Gastrocnemius medialis (tissue), 4 donors: ENCODE measurements at regions not wholly inside any gene's neighbourhood (a gene's known extent, or its start where the extent isn't known, plus 50 kb on each side); places are given as distances from the start of the nearest gene placed in this dataset.

Experiments used
- ATAC-seq, 2 donors: fragments of 150-250 bp; one replicate each; pipeline ENCODE4 v1.9.1; 2016
- DNase-seq, 2 donors: peaks; one replicate each; pipeline ENCODE4 v3.0.0-alpha.2; 2019
- H3K27ac ChIP-seq, 4 donors: fragments of 200-600 bp; sonication (generic); 1 replicate in 1 of 4; 2 replicates in 3 of 4; pipeline ENCODE4 v1.5.1; 2016 to 2018; ENCODE audit warnings: mild to moderate bottlenecking in 2 of 4, moderate library complexity in 1 of 4
- H3K27me3 ChIP-seq, 3 donors: fragments of 200-600 bp; sonication (generic) in 2 of 3; 1 replicate in 1 of 3; 2 replicates in 2 of 3; pipeline versions ENCODE4 v1.5.1 to v1.6.0; 2016 to 2019; ENCODE audit warnings: mild to moderate bottlenecking in 1 of 3, moderate library complexity in 1 of 3
- H3K36me3 ChIP-seq, 2 donors: fragments of 200-600 bp; sonication (generic) in 1 of 2; one replicate each; pipeline ENCODE4 v1.5.1; 2017 to 2018
- H3K4me1 ChIP-seq, 2 donors: fragments of 200-600 bp; sonication (generic) in 1 of 2; one replicate each; pipeline ENCODE4 v1.5.1; 2016 to 2017; ENCODE audit warnings: mild to moderate bottlenecking in 2 of 2
- H3K4me3 ChIP-seq, 4 donors: fragments of 200-600 bp; sonication (generic) in 3 of 4; 1 replicate in 1 of 4; 2 replicates in 3 of 4; pipeline ENCODE4 v1.5.1; 2016 to 2019; ENCODE audit warnings: mild to moderate bottlenecking in 2 of 4
- H3K9me3 ChIP-seq, 3 donors: fragments of 200-600 bp; sonication (generic) in 2 of 3; 1 replicate in 1 of 3; 2 replicates in 2 of 3; pipeline ENCODE4 v1.5.1; 2016 to 2019
- CTCF ChIP-seq, 5 experiments: fragments of 450-650 bp in 3 of 5; fragments of 200-600 bp in 2 of 5; sonication (generic) in 2 of 5; IDR thresholded peaks in 4 of 5; conservative IDR thresholded peaks in 1 of 5; 1 replicate in 4 of 5; 2 replicates in 1 of 5; pipeline ENCODE4 v1.5.1; 2016 to 2019; ENCODE audit warnings: antibody characterized with exemption in 5 of 5, mild to moderate bottlenecking in 3 of 5, moderate library complexity in 3 of 5
- POLR2A ChIP-seq, 2 donors: fragments of 450-650 bp; IDR thresholded peaks; one replicate each; pipeline ENCODE4 v1.6.1; 2017; ENCODE audit warnings: antibody characterized with exemption in 2 of 2, mild to moderate bottlenecking in 2 of 2, moderate library complexity in 2 of 2
- in situ Hi-C, 4 donors: fragments of 200-750 bp; cut with MboI; loops; one replicate each; pipeline versions ENCODE4 v1.15.0 to v1.8.0; 2017; ENCODE audit warnings: low sequenced_read_pairs in 4 of 4
- intact Hi-C: fragments of 100-400 bp; cut with DNase I; formaldehyde crosslinking; loops from one replicate; pipeline ENCODE4 v1.15.1; 2023; ENCODE audit warnings: low total_unique reads

- TF ChIP-seq POLR2A (IDR thresholded peaks at IDR 0.05) (no peak), CTCF (IDR thresholded peaks at IDR 0.05 in 4 of 5, conservative IDR thresholded peaks at IDR 0.05 in 1 of 5) (no peak)
- Histone ChIP-seq H3K4me3 (no peak overlapping the region), H3K36me3 (no peaks in the 10 kb centered on the region), H3K9me3 (no peaks in the 10 kb centered on the region), H3K4me1 (peaks cover 0 to 12% of the 10 kb centered on the region in 2 donors), H3K27ac (no peak overlapping the region), H3K27me3 (no peaks in the 10 kb centered on the region)
- ATAC-seq: no peak
- intact Hi-C loops (no loop called here), in situ Hi-C loops (no loop called here)
- DNase-seq: no peak
Observed at GRCh38 chr1:168865850-168866620, 137.0 kb upstream of the DPT start.

DNA sequence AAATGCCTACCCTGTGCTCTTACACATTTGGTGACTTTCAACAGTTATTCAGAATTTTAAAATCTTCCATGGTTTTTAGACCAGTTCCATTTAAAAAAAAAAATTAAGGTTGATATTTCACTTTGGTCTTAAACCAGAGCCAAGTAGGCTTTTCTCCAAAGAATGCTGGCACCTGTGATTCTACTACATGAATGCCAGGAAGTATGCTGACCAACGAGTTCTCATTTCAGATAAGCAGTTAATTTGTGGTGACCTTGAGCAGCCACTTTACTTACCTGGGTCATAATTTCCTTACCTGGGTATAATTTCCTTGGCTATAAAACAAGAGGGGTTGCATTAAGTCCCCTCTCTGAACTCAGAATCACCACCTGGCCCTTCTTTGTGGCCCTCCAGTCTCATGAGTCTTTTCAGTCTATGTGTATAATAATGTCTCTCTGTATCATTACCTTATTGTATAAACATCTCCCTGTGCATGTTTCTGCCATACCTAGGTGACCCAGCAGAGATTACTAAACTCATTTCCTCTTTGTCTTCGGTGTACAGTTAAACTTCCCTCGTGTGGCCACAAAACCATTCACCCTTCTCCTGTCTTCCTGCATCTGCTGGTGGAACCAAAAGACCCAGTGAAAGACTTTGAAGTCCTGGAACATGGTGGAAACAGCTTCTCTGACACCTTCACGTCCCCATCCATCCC lies 139.1 kb upstream of the DPT start:
- in situ Hi-C loops: no loop called here
- H3K27me3 ChIP-seq: no peaks in the 10 kb centered on the region
- no peaks in the 10 kb centered on the region for H3K36me3 ChIP-seq
- H3K4me3 ChIP-seq: no peak overlapping the region
- H3K4me1 ChIP-seq: peaks cover 0 to 12% of the 10 kb centered on the region in 2 donors
- intact Hi-C loops: no loop called here
- H3K27ac ChIP-seq: no peak overlapping the region
- TF ChIP-seq POLR2A (IDR thresholded peaks at IDR 0.05) (no peak), CTCF (IDR thresholded peaks at IDR 0.05 in 4 of 5, conservative IDR thresholded peaks at IDR 0.05 in 1 of 5) (no peak)
- H3K9me3 ChIP-seq: no peaks in the 10 kb centered on the region
- no peak for DNase-seq
- ATAC-seq: no peak

DNA sequence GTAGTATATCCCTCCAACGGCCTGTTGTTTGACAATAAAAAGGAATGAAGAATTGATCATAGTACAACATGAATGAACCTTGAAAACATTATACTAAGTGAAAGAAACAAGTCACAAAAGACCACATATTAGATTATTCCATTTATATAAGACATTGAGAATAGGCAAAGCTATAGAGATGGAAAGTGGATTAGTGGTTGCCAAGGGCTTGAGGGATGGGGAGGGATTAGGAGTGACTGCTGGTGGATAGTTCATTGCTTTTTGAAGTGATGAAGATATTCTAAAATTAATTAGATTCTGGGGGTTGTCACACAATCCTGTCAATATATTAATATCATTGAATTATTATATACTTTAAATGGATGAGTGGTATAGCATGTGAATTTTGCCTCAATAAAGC lies 142.5 kb upstream of the DPT start:
- ATAC-seq (no peak), DNase-seq (no peak)
- Histone ChIP-seq H3K4me1 (peaks cover 0 to 5% of the 10 kb centered on the region in 2 donors), H3K4me3 (no peak overlapping the region), H3K27me3 (no peaks in the 10 kb centered on the region), H3K36me3 (no peaks in the 10 kb centered on the region), H3K27ac (no peak overlapping the region), H3K9me3 (no peaks in the 10 kb centered on the region)
- in situ Hi-C loops: no loop called here
- no peak for TF ChIP-seq CTCF (IDR thresholded peaks at IDR 0.05 in 4 of 5, conservative IDR thresholded peaks at IDR 0.05 in 1 of 5)
- intact Hi-C loops: no loop called here

GRCh38 chr1:168875831-168876230 lies 146.8 kb upstream of the DPT start:
- no peaks in the 10 kb centered on the region for H3K9me3 ChIP-seq
- in situ Hi-C loops (no loop called here), intact Hi-C loops (no loop called here)
- DNase-seq (no peak), ATAC-seq (no peak)
- H3K27me3 ChIP-seq: no peaks in the 10 kb centered on the region
- no peak overlapping the region for H3K4me3 ChIP-seq
- TF ChIP-seq POLR2A (IDR thresholded peaks at IDR 0.05): no peak
- TF ChIP-seq CTCF (IDR thresholded peaks at IDR 0.05 in 4 of 5, conservative IDR thresholded peaks at IDR 0.05 in 1 of 5): no peak
- H3K4me1 ChIP-seq: peaks cover 10 to 15% of the 10 kb centered on the region in 2 donors
- no peaks in the 10 kb centered on the region for H3K36me3 ChIP-seq
- no peak overlapping the region for H3K27ac ChIP-seq
